Endothelial cell of umbilical vein (primary cell): ENCODE measurements at regions not wholly inside any gene's neighbourhood (a gene's known extent, or its start where the extent isn't known, plus 50 kb on each side); places are given as distances from the start of the nearest gene placed in this dataset.

Experiments used
- BruUV-seq: library from RNA; stranded (reverse); fragments of 400-500 nt; replicated peaks from 2 replicates; lab custom pipeline; 2021; lab: Mats Ljungman, UMichigan
- CTCF ChIA-PET: fragments of 300-600, 350-600 bp; sonication (Branson Sonifier 250); formaldehyde crosslinking; loops from one replicate; lab custom pipeline; 2021; ENCODE audit warnings: antibody characterized with exemption, inconsistent platforms; lab: Charles Lee
- POLR2A ChIA-PET: fragments of 300-600, 350-600 bp; sonication (Branson Sonifier 250); formaldehyde crosslinking; loops from one replicate; lab custom pipeline; 2021; ENCODE audit warnings: antibody characterized with exemption, inconsistent platforms; lab: Charles Lee
- DNase-seq: peaks from one replicate; pipeline ENCODE4 v3.0.0-alpha.2; 2011; ENCODE audit warnings: low read depth, low spot score
- FAIRE-seq: peaks from 2 replicates; lab custom pipeline; 2011; peaks lifted over from hg19 to GRCh38; lab: Jason Lieb, UNC
- H2AFZ ChIP-seq: 2 replicates; pipeline ENCODE4 v1.6.0; 2012; ENCODE audit warnings: low read depth, low read length, control low read depth, inconsistent platforms
- H3K27ac ChIP-seq: 2 replicates; pipeline ENCODE4 v1.5.1; 2011; ENCODE audit warnings: low read depth, mild to moderate bottlenecking, control low read depth, low read length, moderate library complexity; ENCODE audit not compliant: insufficient read depth
- H3K27me3 ChIP-seq, 2 experiments: 2 replicates each; pipeline versions ENCODE4 v1.6.0 to v1.6.1; 2011; ENCODE audit warnings: low read length in 2 of 2, mixed read lengths in 1 of 2; ENCODE audit not compliant: control insufficient read depth in 2 of 2, insufficient read depth in 2 of 2
- H3K36me3 ChIP-seq, 2 experiments: 2 replicates in 1 of 2; 3 replicates in 1 of 2; pipeline ENCODE4 v1.5.1; 2011; ENCODE audit warnings: low read length in 2 of 2, mild to moderate bottlenecking in 1 of 2, moderate library complexity in 1 of 2; ENCODE audit not compliant: control insufficient read depth in 2 of 2, insufficient read depth in 2 of 2; ENCODE audit errors: extremely low read depth in 1 of 2
- H3K4me1 ChIP-seq: 3 replicates; pipeline ENCODE4 v1.5.1; 2011; ENCODE audit warnings: mild to moderate bottlenecking, low read length; ENCODE audit not compliant: control insufficient read depth, insufficient read depth; ENCODE audit errors: extremely low read depth
- H3K4me2 ChIP-seq: 2 replicates; pipeline ENCODE4 v1.6.1; 2011; ENCODE audit warnings: low read length, control low read depth, mixed read lengths; ENCODE audit not compliant: insufficient read depth
- H3K4me3 ChIP-seq, 3 experiments: fragments of 200-600 bp in 1 of 3; sonication (generic), shearing (Covaris generic) in 1 of 3; replicated peaks in 1 of 3; 2 replicates each; pipeline ENCODE4 v1.5.1; 2011 to 2016; ENCODE audit warnings: control low read depth in 3 of 3, low read length in 3 of 3, mild to moderate bottlenecking in 2 of 3, inconsistent platforms in 1 of 3, low read depth in 1 of 3, moderate library complexity in 1 of 3; ENCODE audit not compliant: insufficient read depth in 1 of 3
- H3K79me2 ChIP-seq: 2 replicates; pipeline ENCODE4 v1.6.0; 2012; ENCODE audit warnings: low read length, inconsistent platforms; ENCODE audit not compliant: control insufficient read depth, insufficient read depth
- H3K9ac ChIP-seq: replicated peaks from 2 replicates; pipeline ENCODE3; 2011; ENCODE audit warnings: low read length, control low read depth; ENCODE audit not compliant: insufficient read depth; ENCODE audit errors: extremely low read depth
- H3K9me1 ChIP-seq: replicated peaks from 3 replicates; pipeline ENCODE4 v1.6.0; 2011; ENCODE audit warnings: mild to moderate bottlenecking, low read length; ENCODE audit not compliant: control insufficient read depth, insufficient read depth; ENCODE audit errors: extremely low read depth
- H3K9me3 ChIP-seq: replicated peaks from 2 replicates; pipeline ENCODE4 v1.5.1; 2012; ENCODE audit warnings: low read length, inconsistent platforms; ENCODE audit not compliant: control insufficient read depth, insufficient read depth
- H4K20me1 ChIP-seq: replicated peaks from 2 replicates; pipeline ENCODE3; 2011; ENCODE audit warnings: mild to moderate bottlenecking, low read length; ENCODE audit not compliant: control insufficient read depth, insufficient read depth; ENCODE audit errors: extremely low read depth
- EZH2 ChIP-seq: IDR thresholded peaks from 2 replicates; pipeline ENCODE4 v1.6.1; 2012; ENCODE audit warnings: borderline replicate concordance, low read depth, mild to moderate bottlenecking, moderate library complexity, low read length, inconsistent platforms; ENCODE audit not compliant: severe bottlenecking
- FOS ChIP-seq: IDR thresholded peaks from 2 replicates; pipeline ENCODE4 v1.6.1; 2011; ENCODE audit warnings: mild to moderate bottlenecking, low read length, moderate library complexity, borderline replicate concordance; ENCODE audit not compliant: insufficient read depth
- GATA2 ChIP-seq: IDR thresholded peaks from 2 replicates; pipeline ENCODE4 v1.7.0; 2011; ENCODE audit warnings: low read depth, mild to moderate bottlenecking, moderate library complexity, mixed read lengths, low read length; ENCODE audit not compliant: insufficient read length, insufficient read depth
- JUN ChIP-seq: IDR thresholded peaks from 2 replicates; pipeline ENCODE4 v1.6.1; 2011; ENCODE audit warnings: borderline replicate concordance, low read depth; ENCODE audit not compliant: insufficient read length, insufficient read depth
- MYC ChIP-seq: IDR thresholded peaks from one replicate; pipeline ENCODE4 v1.6.1; 2011; ENCODE audit warnings: mild to moderate bottlenecking, low read depth, low read length
- POLR2A ChIP-seq: IDR thresholded peaks from 2 replicates; pipeline ENCODE4 v1.6.1; 2012; ENCODE audit warnings: low read depth, mild to moderate bottlenecking, control low read depth, low read length
- POLR2AphosphoS5 ChIP-seq: IDR thresholded peaks from 2 replicates; pipeline ENCODE4 v1.6.1; 2012; ENCODE audit warnings: low read depth, mild to moderate bottlenecking, control low read depth, low read length, moderate library complexity; ENCODE audit not compliant: insufficient read depth
- dilution Hi-C: fragments of 300-500 bp; cut with MboI; formaldehyde crosslinking; loops from one replicate; pipeline ENCODE4 v1.15.0; 2019; ENCODE audit warnings: low sequenced_read_pairs; ENCODE audit not compliant: extremely low pct_ligation_motif_present
- intact Hi-C: fragments of 100-400 bp; cut with micrococcal nuclease; formaldehyde crosslinking; loops from one replicate; pipeline ENCODE4 v1.10.0; 2022
- TF ChIP-seq, protein P1 (sequence below), 2 donors: IDR thresholded peaks; 1 replicate in 1 of 2; 2 replicates in 1 of 2; pipeline ENCODE4 v1.5.1; 2011; ENCODE audit warnings: low read length in 2 of 2, mild to moderate bottlenecking in 2 of 2, moderate library complexity in 2 of 2, control low read depth in 1 of 2, inconsistent platforms in 1 of 2, low read depth in 1 of 2; ENCODE audit not compliant: insufficient read depth in 1 of 2; ENCODE audit errors: extremely low read depth in 1 of 2
- TF ChIP-seq, protein P2 (sequence below): IDR thresholded peaks from 2 replicates; pipeline ENCODE4 v1.6.1; 2011; ENCODE audit not compliant: insufficient read depth, insufficient read length

- no peaks in the 10 kb centered on the region for H3K79me2 ChIP-seq
- no peaks in the 10 kb centered on the region for H3K4me1 ChIP-seq
- H4K20me1 ChIP-seq = no peaks in the 10 kb centered on the region
- H3K36me3 ChIP-seq = no peaks in the 10 kb centered on the region
- FAIRE-seq = no peak
- H3K27me3 ChIP-seq = no peaks in the 10 kb centered on the region
- H3K27ac ChIP-seq = no peak overlapping the region
- H3K9me1 ChIP-seq = no peaks in the 10 kb centered on the region
- ChIA-PET CTCF (no interaction called here), POLR2A (no interaction called here)
- intact Hi-C loops (no loop called here), dilution Hi-C loops (no loop called here)
- TF ChIP-seq EZH2 (no peak), JUN (no peak), MYC (no peak), GATA2 (no peak), FOS (no peak), POLR2A (no peak), POLR2AphosphoS5 (no peak)
- TF ChIP-seq, protein P1, sequence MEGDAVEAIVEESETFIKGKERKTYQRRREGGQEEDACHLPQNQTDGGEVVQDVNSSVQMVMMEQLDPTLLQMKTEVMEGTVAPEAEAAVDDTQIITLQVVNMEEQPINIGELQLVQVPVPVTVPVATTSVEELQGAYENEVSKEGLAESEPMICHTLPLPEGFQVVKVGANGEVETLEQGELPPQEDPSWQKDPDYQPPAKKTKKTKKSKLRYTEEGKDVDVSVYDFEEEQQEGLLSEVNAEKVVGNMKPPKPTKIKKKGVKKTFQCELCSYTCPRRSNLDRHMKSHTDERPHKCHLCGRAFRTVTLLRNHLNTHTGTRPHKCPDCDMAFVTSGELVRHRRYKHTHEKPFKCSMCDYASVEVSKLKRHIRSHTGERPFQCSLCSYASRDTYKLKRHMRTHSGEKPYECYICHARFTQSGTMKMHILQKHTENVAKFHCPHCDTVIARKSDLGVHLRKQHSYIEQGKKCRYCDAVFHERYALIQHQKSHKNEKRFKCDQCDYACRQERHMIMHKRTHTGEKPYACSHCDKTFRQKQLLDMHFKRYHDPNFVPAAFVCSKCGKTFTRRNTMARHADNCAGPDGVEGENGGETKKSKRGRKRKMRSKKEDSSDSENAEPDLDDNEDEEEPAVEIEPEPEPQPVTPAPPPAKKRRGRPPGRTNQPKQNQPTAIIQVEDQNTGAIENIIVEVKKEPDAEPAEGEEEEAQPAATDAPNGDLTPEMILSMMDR (IDR thresholded peaks at IDR 0.05; ENCODE audit: extremely low read depth in 1 of 2, insufficient read depth in 1 of 2, low read depth in 1 of 2, low read length in 2 of 2) = no peak
- TF ChIP-seq, protein P2, sequence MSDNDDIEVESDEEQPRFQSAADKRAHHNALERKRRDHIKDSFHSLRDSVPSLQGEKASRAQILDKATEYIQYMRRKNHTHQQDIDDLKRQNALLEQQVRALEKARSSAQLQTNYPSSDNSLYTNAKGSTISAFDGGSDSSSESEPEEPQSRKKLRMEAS = no peak
- no peaks in the 10 kb centered on the region for H3K9me3 ChIP-seq
- H2AFZ ChIP-seq = no peak overlapping the region
- no peak for DNase-seq
- no TSS peak for BruUV-seq
- H3K4me2 ChIP-seq = no peak overlapping the region
- H3K4me3 ChIP-seq = no peak overlapping the region
- no peak overlapping the region for H3K9ac ChIP-seq
Observed at GRCh38 chr2:118627156-118627555, 220.3 kb downstream of the EN1 start.
